HepG2 (cell line): ENCODE measurements at regions not wholly inside any gene's neighbourhood (a gene's known extent, or its start where the extent isn't known, plus 50 kb on each side); places are given as distances from the start of the nearest gene placed in this dataset.

Experiments
- ARID4A ChIP-seq: sonication (generic); formaldehyde crosslinking; IDR thresholded peaks from 2 replicates; pipeline ENCODE4 v1.5.0; 2020; ENCODE audit warnings: mild to moderate bottlenecking, missing genetic modification reagents, borderline replicate concordance
- EED ChIP-seq: sonication (generic); formaldehyde crosslinking; IDR thresholded peaks from 2 replicates; pipeline ENCODE4 v1.5.0; 2020; ENCODE audit warnings: mild to moderate bottlenecking, missing genetic modification reagents
- HNRNPL ChIP-seq: fragments of 200-400 bp; formaldehyde crosslinking; IDR thresholded peaks from 2 replicates; pipeline ENCODE4 v1.6.1; 2017; ENCODE audit warnings: mild to moderate bottlenecking, low read depth, low read length
- KAT7 ChIP-seq: IDR thresholded peaks from 2 replicates; pipeline ENCODE4 v1.6.1; 2018; ENCODE audit warnings: borderline replicate concordance, missing compliant biosample characterization
- KLF15 ChIP-seq: sonication (generic); formaldehyde crosslinking; IDR thresholded peaks from 2 replicates; pipeline ENCODE4 v1.8.1; 2023; ENCODE audit warnings: borderline replicate concordance, mild to moderate bottlenecking, inconsistent platforms, missing genetic modification reagents, mixed read lengths
- MTF1 ChIP-seq: sonication (generic); formaldehyde crosslinking; IDR thresholded peaks from 2 replicates; pipeline ENCODE4 v1.5.0; 2020; ENCODE audit warnings: missing genetic modification reagents
- MXI1 ChIP-seq: IDR thresholded peaks from 3 replicates; pipeline ENCODE4 v1.6.1; 2012; ENCODE audit warnings: low read depth, low read length, inconsistent platforms, borderline replicate concordance
- NCOA5 ChIP-seq: sonication (generic); formaldehyde crosslinking; IDR thresholded peaks from 2 replicates; pipeline ENCODE4 v1.4.0; 2020; ENCODE audit warnings: missing genetic modification reagents
- RORA ChIP-seq: sonication (generic); formaldehyde crosslinking; IDR thresholded peaks from 2 replicates; pipeline ENCODE4 v1.5.0; 2020; ENCODE audit warnings: mild to moderate bottlenecking, missing genetic modification reagents, moderate library complexity
- ZBTB39 ChIP-seq: sonication (generic); formaldehyde crosslinking; IDR thresholded peaks from 2 replicates; pipeline ENCODE4 v1.5.0; 2020; ENCODE audit warnings: missing genetic modification reagents
- ZIK1 ChIP-seq: sonication (generic); formaldehyde crosslinking; IDR thresholded peaks from 2 replicates; pipeline ENCODE4 v1.5.0; 2020; ENCODE audit warnings: mild to moderate bottlenecking, low read depth, missing genetic modification reagents, borderline replicate concordance
- ZNF160 ChIP-seq: sonication (generic); formaldehyde crosslinking; IDR thresholded peaks from 2 replicates; pipeline ENCODE4 v1.8.0; 2022; ENCODE audit warnings: mild to moderate bottlenecking, inconsistent platforms, missing genetic modification reagents
- ZNF253 ChIP-seq: sonication (generic); formaldehyde crosslinking; IDR thresholded peaks from 2 replicates; pipeline ENCODE4 v1.8.0; 2022; ENCODE audit warnings: mild to moderate bottlenecking, missing genetic modification reagents, borderline replicate concordance
- ZNF343 ChIP-seq: sonication (generic); formaldehyde crosslinking; IDR thresholded peaks from 2 replicates; pipeline ENCODE4 v1.4.0; 2020; ENCODE audit warnings: mild to moderate bottlenecking, missing genetic modification reagents
- TF ChIP-seq, protein P1 (sequence below): sonication (generic); formaldehyde crosslinking; conservative IDR thresholded peaks from 2 replicates; pipeline ENCODE4 v1.4.0; 2020; ENCODE audit warnings: missing genetic modification reagents
- TF ChIP-seq, protein P2 (sequence below): sonication (generic); formaldehyde crosslinking; IDR thresholded peaks from 2 replicates; pipeline ENCODE4 v1.8.0; 2022; ENCODE audit warnings: missing genetic modification reagents, mild to moderate bottlenecking, moderate library complexity, borderline replicate concordance

- TF ChIP-seq ARID4A (CRISPR knock-in tag) (peak; percentile 81), HNRNPL (no peak), RORA (CRISPR knock-in tag) (no peak), KAT7 (peak; percentile 31; the same call in 1 of the 2 replicates), ZNF160 (CRISPR knock-in tag) (no peak; the same call in 1 of the 2 replicates), MXI1 (peak; percentile 17; the same call in 1 of the 3 replicates), MTF1 (no peak), ZIK1 (CRISPR knock-in tag) (no peak; the same call in 1 of the 2 replicates), EED (no peak; the same call in 1 of the 2 replicates), ZNF343 (CRISPR knock-in tag) (no peak), NCOA5 (CRISPR knock-in tag) (no peak), ZBTB39 (CRISPR knock-in tag) (no peak), KLF15 (no peak), ZNF253 (CRISPR knock-in tag) (no peak)
- TF ChIP-seq, protein P1, sequence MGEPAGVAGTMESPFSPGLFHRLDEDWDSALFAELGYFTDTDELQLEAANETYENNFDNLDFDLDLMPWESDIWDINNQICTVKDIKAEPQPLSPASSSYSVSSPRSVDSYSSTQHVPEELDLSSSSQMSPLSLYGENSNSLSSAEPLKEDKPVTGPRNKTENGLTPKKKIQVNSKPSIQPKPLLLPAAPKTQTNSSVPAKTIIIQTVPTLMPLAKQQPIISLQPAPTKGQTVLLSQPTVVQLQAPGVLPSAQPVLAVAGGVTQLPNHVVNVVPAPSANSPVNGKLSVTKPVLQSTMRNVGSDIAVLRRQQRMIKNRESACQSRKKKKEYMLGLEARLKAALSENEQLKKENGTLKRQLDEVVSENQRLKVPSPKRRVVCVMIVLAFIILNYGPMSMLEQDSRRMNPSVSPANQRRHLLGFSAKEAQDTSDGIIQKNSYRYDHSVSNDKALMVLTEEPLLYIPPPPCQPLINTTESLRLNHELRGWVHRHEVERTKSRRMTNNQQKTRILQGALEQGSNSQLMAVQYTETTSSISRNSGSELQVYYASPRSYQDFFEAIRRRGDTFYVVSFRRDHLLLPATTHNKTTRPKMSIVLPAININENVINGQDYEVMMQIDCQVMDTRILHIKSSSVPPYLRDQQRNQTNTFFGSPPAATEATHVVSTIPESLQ (CRISPR knock-in tag), result no peak
- TF ChIP-seq, protein P2, sequence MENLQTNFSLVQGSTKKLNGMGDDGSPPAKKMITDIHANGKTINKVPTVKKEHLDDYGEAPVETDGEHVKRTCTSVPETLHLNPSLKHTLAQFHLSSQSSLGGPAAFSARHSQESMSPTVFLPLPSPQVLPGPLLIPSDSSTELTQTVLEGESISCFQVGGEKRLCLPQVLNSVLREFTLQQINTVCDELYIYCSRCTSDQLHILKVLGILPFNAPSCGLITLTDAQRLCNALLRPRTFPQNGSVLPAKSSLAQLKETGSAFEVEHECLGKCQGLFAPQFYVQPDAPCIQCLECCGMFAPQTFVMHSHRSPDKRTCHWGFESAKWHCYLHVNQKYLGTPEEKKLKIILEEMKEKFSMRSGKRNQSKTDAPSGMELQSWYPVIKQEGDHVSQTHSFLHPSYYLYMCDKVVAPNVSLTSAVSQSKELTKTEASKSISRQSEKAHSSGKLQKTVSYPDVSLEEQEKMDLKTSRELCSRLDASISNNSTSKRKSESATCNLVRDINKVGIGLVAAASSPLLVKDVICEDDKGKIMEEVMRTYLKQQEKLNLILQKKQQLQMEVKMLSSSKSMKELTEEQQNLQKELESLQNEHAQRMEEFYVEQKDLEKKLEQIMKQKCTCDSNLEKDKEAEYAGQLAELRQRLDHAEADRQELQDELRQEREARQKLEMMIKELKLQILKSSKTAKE (CRISPR knock-in tag), result no peak
Measured at GRCh38 chr1:90850898-90851710, 134.0 kb upstream of the BARHL2 start (continued).
